ENCODE measurements at regions not wholly inside any gene's neighbourhood (a gene's known extent, or its start where the extent isn't known, plus 50 kb on each side); places are given as distances from the start of the nearest gene placed in this dataset.

GRCh38 chr12:13316587-13317246, 120.2 kb downstream of the EMP1 start:
- no peak for TF ChIP-seq ZFP36 (IDR thresholded peaks at IDR 0.05; ENCODE audit: borderline replicate concordance, low read depth, low read length, partially characterized antibody)
- TF ChIP-seq ZNF432 (CRISPR knock-in tag; IDR thresholded peaks at IDR 0.05; ENCODE audit: borderline replicate concordance): no peak
- TF ChIP-seq MXD1 (CRISPR knock-in tag; IDR thresholded peaks at IDR 0.05): no peak
- no peak for TF ChIP-seq ELF1 (CRISPR knock-in tag; IDR thresholded peaks at IDR 0.05)
- no peak for TF ChIP-seq ZNF281 (CRISPR knock-in tag; IDR thresholded peaks at IDR 0.05; ENCODE audit: borderline replicate concordance)
- no peak for TF ChIP-seq U2AF2 (IDR thresholded peaks at IDR 0.05; ENCODE audit: low read depth, low read length)
- no peak for TF ChIP-seq ZNF580 (CRISPR knock-in tag; IDR thresholded peaks at IDR 0.05; ENCODE audit: borderline replicate concordance, low read depth)
- no peak for TF ChIP-seq CCAR2 (optimal IDR thresholded peaks at IDR 0.05; ENCODE audit: low read depth, low read length)
- TF ChIP-seq MZF1 (CRISPR knock-in tag; IDR thresholded peaks at IDR 0.05; ENCODE audit: borderline replicate concordance): no peak
- no peak overlapping the region for H3K27ac ChIP-seq (ENCODE audit: extremely low read length, insufficient read depth, low read length)
- no peaks in the 10 kb centered on the region for H3K36me3 ChIP-seq (replicated peaks in 1 of 2; ENCODE audit: control insufficient read depth in 1 of 2, insufficient read depth in 2 of 2, low read length in 2 of 2)
- H3K4me3 ChIP-seq (replicated peaks in 1 of 3; ENCODE audit: insufficient read depth in 1 of 3, low read depth in 2 of 3, low read length in 3 of 3): no peak overlapping the region
- BruUV-seq (replicated peaks): no TSS peak
- H3K9ac ChIP-seq (ENCODE audit: insufficient read depth, low read depth, low read length): no peak overlapping the region
- H3K79me2 ChIP-seq (ENCODE audit: insufficient read depth, low read length): no peaks in the 10 kb centered on the region
- WGBS (ENCODE audit: low lambda C conversion rate): 5% methylated on average over 7 of the region's 7 CpGs
- no peaks in the 10 kb centered on the region for H3K4me1 ChIP-seq (ENCODE audit: insufficient read depth, low read length)
- ATAC-seq: no peak
- no peaks in the 10 kb centered on the region for H4K20me1 ChIP-seq (ENCODE audit: insufficient read depth, low read length)
- H3K27me3 ChIP-seq (ENCODE audit: control insufficient read depth in 1 of 2, insufficient read depth in 2 of 2, low read length in 2 of 2): peaks cover 0 to 7% of the 10 kb centered on the region in 2 experiments; a peak in 2 of 5 replicates
- POLR2A ChIA-PET: no interaction called here
- no peak overlapping the region for H3K4me2 ChIP-seq (ENCODE audit: low read depth, low read length)
- DNase-seq (ENCODE audit: low spot score): no peak
- no peak overlapping the region for H2AFZ ChIP-seq (ENCODE audit: low read length)
- CTCF ChIA-PET (ENCODE audit: low intra/inter-chr PET ratio, low total read pairs): no interaction called here
- H3K9me3 ChIP-seq (ENCODE audit: low read length): no peaks in the 10 kb centered on the region
- in situ Hi-C loops (cut with HindIII; ENCODE audit: extremely low pct_ligation_motif_present, low pct_unique_long_range_greater_than_20kb) (no loop called here), intact Hi-C loops (cut with micrococcal nuclease; ENCODE audit: unreplicated experiment) (no loop called here)
- no peak for FAIRE-seq

Measured in HepG2 (cell line).